H1 (cell line): ENCODE measurements at regions not wholly inside any gene's neighbourhood (a gene's known extent, or its start where the extent isn't known, plus 50 kb on each side); places are given as distances from the start of the nearest gene placed in this dataset.

ENCODE experiments used
- CHD1 ChIP-seq: IDR thresholded peaks from 2 replicates; pipeline ENCODE4 v1.6.1; 2012; ENCODE audit warnings: low read depth, low read length, improper control_type of control experiment
- CTCF ChIP-seq, 3 experiments: IDR thresholded peaks; 1 replicate in 2 of 3; 2 replicates in 1 of 3; pipeline versions ENCODE4 v1.5.1 to v1.6.1; 2011; ENCODE audit warnings: low read length in 3 of 3, mild to moderate bottlenecking in 3 of 3, inconsistent platforms in 2 of 3, low read depth in 1 of 3, moderate library complexity in 1 of 3; ENCODE audit not compliant: insufficient read depth in 1 of 3; ENCODE audit errors: control extremely low read depth in 1 of 3
- EP300 ChIP-seq, 2 experiments: IDR thresholded peaks; 1 replicate in 1 of 2; 2 replicates in 1 of 2; pipeline ENCODE4 v1.6.1; 2011 to 2012; ENCODE audit warnings: low read depth in 2 of 2, low read length in 2 of 2, mild to moderate bottlenecking in 2 of 2, borderline replicate concordance in 1 of 2, inconsistent platforms in 1 of 2, moderate library complexity in 1 of 2
- GABPA ChIP-seq: IDR thresholded peaks from 2 replicates; pipeline ENCODE4 v1.6.1; 2011; ENCODE audit warnings: mild to moderate bottlenecking, low read length, moderate library complexity, borderline replicate concordance; ENCODE audit not compliant: insufficient read depth
- POLR2A ChIP-seq, 2 experiments: IDR thresholded peaks; 1 replicate in 1 of 2; 2 replicates in 1 of 2; pipeline ENCODE4 v1.6.1; 2011; ENCODE audit warnings: low read depth in 2 of 2, low read length in 2 of 2, mild to moderate bottlenecking in 2 of 2; ENCODE audit errors: control extremely low read depth in 1 of 2
- SRF ChIP-seq: IDR thresholded peaks from 2 replicates; pipeline ENCODE4 v1.6.1; 2011; ENCODE audit warnings: mild to moderate bottlenecking, low read depth, low read length, moderate library complexity
- TAF1 ChIP-seq: IDR thresholded peaks from 2 replicates; pipeline ENCODE4 v1.6.1; 2011; ENCODE audit warnings: mild to moderate bottlenecking, low read depth, low read length

GRCh38 chr4:23035521-23036056 lies 342.9 kb downstream of the GBA3 start:
- TF ChIP-seq CTCF (IDR thresholded peaks at IDR 0.05; ENCODE audit: control extremely low read depth in 1 of 3, insufficient read depth in 1 of 3, low read depth in 1 of 3, low read length in 3 of 3) (no peak), TAF1 (no peak), GABPA (no peak), CHD1 (no peak), POLR2A (IDR thresholded peaks at IDR 0.05; ENCODE audit: control extremely low read depth in 1 of 2, low read depth in 2 of 2, low read length in 2 of 2) (no peak), EP300 (IDR thresholded peaks at IDR 0.05; ENCODE audit: borderline replicate concordance in 1 of 2, low read depth in 2 of 2, low read length in 2 of 2) (no peak), SRF (no peak)
